HG03439 (cell line): ENCODE measurements at regions not wholly inside any gene's neighbourhood (a gene's known extent, or its start where the extent isn't known, plus 50 kb on each side); places are given as distances from the start of the nearest gene placed in this dataset.

Experiments
- ATAC-seq: cut with Tn5 transposase; IDR thresholded peaks from one replicate; pipeline ENCODE4 v1.9.1; 2021; ENCODE audit warnings: mild to moderate bottlenecking, moderate library complexity; ENCODE audit not compliant: unreplicated experiment

DNA sequence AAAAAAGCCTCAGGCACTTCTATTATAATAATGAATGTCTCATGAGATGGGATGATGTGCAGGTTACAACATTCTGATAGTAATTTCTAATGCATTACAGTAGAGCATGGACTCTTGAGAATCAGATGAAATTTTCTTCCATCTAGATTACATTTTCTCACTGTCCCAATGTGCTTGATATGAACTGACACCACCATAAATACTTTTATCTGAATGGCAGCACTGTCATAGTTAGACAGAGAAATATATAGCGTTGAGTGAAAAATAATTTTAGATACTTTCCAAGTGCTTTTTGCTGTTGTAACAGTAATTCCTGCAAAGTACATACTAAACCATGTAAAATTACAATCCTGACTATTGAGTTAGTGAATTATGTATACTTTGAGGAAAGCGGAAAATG, 630.1 kb downstream of the BRINP3 start:
- no peak for ATAC-seq

DNA sequence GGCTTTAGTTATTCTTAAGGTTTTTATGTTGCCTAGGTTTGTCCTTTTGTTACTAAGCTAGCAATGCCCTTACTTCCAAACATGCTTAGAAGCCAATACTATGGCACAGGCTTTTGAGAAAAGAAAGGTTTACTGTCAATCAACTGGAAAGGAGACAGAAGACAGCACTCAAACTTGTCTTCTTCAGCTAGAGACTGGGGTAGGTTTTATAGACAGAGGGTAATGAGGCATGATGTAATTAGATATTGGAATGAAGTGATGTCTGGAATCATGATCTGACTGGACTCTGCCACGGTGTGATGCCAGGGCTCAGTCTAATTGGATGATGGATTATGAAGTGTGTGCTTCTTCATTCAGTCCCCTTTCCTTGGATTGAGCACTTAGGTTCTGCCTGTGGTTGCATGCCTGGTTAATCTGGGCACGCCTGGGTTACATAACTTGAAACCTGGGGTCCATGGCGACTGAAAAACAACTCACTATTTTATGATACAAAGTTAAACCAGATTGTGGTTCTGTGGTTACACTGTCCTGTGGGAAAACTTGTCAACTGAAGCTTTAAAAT, 625.8 kb downstream of the BRINP3 start:
- ATAC-seq, result no peak

DNA sequence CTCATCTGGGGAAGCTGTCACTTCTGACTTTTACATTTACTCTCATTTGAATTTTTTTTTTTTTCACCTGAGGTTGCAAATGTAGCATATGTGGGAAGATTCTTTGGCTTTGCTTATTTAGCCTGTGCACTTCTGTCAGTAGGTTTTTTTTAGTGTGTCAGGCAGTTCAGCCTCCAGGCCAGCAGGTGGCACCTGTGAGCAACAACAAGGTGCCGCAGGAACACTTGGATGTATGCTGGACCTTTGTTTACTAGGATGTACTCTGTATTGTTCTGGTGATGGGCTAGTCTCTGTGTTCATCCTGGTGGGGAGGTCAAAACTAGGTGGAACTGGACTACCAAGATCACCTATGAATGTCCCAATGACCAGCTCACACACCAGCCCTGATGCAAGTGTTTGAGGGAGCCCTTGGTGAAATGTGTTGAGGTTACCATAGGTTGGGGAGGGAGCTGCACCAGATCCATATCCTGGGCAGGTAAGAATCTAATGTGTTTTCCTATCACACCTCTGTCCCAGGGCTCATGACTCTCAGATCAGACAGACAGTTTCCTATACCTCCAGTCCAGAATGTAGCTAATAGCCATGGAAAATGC, 618.2 kb downstream of the BRINP3 start:
- no peak for ATAC-seq

GRCh38 chr1:189866606-189867005, 611.1 kb downstream of the BRINP3 start:
- ATAC-seq, result no peak

DNA sequence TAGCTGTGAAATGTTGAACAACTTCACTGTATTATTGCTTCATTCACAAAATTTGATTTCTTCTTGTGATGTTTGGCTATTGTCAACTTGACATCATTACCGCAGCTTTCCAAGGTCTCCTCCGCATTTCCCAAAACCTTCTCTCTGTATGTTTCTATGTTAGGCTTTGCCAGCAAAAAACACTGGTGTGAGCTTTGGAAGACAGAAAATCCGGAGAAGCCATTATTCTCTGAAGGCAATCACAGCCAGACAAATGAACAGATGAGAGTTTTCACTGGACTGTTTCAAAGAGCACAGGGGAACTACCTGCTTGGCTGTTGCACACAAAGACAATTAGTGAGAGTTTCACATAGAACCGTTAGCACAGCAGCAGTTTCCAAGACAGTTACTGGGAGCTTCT, 609.6 kb downstream of the BRINP3 start:
- ATAC-seq, result no peak

- no peak for ATAC-seq
These were observed 602.8 kb downstream of the BRINP3 start for GRCh38 chr1:189874715-189875435.

GRCh38 chr1:189880135-189880534, 597.5 kb downstream of the BRINP3 start:
- ATAC-seq, result no peak

DNA sequence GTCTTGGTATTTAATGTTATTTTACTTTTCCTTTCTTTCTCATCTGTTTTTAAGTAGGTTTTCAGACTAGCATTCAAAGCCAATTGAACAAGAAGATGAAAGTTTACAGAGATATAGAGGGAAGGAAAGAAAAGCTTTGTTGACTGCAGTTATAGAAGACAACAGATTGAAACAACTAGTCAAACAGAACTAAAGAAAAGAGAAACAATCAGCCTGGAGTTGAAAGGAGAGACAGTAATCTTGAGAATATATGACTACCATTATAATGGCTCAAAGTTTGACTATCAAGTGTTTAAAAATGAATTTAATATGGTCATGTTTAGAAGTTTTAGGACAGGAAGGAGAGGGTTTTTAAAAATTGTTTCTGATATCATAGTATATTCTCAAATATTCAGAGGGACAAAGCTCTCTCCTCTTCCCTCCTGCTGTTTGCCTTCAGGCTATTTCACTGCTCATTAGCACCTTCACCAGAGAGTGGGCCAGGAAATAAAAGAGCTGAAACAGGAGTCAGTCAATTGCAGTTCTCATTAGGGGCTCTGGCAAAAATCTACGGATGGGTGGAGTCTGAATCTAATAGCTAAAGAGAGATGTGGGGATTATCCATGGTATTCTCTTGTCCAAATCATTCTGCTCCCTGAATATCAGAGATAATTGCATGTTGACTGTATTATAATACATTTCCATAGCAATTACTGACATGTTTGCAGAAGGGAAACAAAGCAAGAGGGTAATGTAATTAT, 577.8 kb downstream of the BRINP3 start:
- ATAC-seq, result no peak

DNA sequence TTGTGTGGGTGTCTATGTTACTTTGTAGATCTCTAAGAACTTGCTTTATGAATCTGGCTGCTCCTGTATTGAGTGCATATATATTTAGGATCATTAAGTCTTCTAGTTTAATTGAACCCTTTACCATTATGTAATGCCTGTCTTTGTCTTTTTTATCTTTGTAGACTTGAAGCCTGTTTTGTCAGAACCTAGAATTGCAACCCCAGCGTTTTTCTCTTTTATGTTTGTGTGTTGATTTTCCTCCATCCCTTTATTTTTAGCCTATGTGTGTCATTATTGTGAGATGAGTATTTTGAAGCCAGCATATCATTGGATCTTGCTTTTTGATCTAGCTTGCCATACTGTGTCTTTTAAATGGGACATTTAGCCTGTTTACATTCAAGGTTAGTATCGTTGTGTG, 573.2 kb downstream of the BRINP3 start:
- ATAC-seq, result no peak

DNA sequence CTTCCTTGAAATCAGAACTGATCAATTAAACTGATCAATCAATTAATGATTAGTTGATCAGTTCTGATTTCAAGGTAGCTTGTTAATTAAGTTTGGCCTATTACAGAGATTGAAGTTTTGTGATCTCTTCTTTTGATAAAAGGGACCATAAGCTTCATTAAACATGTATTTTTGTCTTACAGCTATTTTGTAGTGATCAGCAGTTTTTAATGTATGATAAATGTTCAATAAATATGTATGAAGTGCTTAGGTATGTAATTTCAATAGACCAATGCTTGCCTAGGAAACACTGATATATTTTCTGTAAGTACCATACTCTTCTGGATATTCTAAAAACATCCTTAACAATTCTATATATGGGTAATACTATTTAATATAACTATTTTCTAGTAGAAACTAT, 569.6 kb downstream of the BRINP3 start:
- no peak for ATAC-seq

- ATAC-seq, result no peak
These were observed 556.1 kb downstream of the BRINP3 start for GRCh38 chr1:189921613-189922012.

DNA sequence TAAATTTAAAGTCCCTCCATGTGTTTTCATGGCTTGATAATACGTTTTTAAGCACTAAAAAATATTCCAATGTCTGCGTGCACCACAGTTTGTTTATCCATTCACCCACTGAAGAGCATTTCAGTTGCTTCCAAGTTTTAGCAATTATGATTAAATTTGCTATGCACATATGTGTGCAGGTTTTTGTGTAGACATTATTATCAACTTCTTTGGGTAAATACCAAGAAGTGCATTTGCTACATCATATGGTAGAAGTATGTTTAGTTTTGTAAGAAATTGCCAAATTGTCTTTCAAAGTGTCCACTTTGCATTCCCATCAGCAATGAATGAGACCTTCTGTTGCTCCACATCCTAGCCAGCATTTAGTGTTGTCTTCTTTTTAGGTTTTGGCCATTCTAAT, 550.0 kb downstream of the BRINP3 start:
- ATAC-seq, result no peak

DNA sequence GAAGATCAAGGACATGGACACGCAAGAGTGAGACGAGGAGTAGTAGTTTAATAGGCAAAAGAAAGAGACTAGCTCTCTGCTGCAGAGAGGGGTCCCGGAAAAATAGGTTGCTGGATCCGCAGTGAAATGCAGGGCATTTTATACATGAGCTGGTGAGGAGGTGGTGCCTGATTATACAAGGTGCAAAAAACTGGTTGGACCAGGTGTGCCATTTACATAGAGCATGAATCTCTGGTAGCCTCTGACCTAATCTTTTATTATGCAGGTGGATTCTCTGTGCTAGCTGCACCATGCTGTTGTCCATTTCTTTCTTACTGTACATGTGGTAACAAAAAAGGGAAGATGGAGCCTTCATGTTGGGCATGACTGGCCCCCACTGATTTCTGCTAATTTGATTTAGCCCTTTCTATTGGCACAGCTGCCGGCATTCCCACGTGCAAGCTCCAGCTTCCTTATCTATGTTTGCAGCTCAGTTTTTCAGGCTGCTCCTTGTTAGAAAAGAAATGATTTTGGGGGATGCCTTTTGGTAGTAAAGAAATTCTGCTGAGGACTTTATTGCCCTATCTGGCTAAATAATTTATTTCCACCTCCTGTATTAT, 548.1 kb downstream of the BRINP3 start:
- ATAC-seq, result no peak

GRCh38 chr1:189936861-189937260, 540.8 kb downstream of the BRINP3 start:
- no peak for ATAC-seq

GRCh38 chr1:189939967-189940366, 537.7 kb downstream of the BRINP3 start:
- ATAC-seq, result no peak

GRCh38 chr1:189941922-189942321, 535.7 kb downstream of the BRINP3 start:
- ATAC-seq, result no peak

GRCh38 chr1:189958756-189959155, 518.9 kb downstream of the BRINP3 start:
- no peak for ATAC-seq

- no peak for ATAC-seq
These were observed 516.9 kb downstream of the BRINP3 start for GRCh38 chr1:189960769-189961168.

DNA sequence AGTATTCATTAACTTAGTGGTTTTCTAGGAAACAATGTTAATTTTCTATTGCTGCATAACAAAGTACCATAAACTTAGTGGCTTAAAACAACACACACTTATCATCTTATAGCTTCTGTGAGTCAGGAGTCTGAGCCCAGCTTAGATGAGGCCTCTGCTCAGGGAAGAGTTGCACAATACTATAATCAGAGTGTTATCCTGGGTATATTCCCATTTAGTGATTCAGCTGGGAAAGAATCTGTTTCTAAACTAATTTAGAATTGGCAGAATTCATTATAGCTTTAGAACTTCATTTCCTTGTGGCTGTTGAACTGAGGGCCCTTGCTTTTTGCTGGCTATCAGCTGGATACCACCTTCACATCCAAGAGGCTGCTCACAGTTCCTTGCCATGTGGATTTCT, 515.5 kb downstream of the BRINP3 start:
- no peak for ATAC-seq

GRCh38 chr1:189970331-189971230, 507.1 kb downstream of the BRINP3 start:
- ATAC-seq, result no peak
